GM23248 (cell line): ENCODE measurements at regions not wholly inside any gene's neighbourhood (a gene's known extent, or its start where the extent isn't known, plus 50 kb on each side); places are given as distances from the start of the nearest gene placed in this dataset.
"Not testable (repeated sequence)": the region's sequence is repeated elsewhere in the genome, so short reads cannot be mapped to it uniquely, and the experiment has no call there.

Experiments used
- DNase-seq: peaks from one replicate; pipeline ENCODE4 v3.0.0-alpha.2; 2015
- H2AFZ ChIP-seq: fragments of 200-600 bp; sonication (generic); 2 replicates; pipeline ENCODE4 v1.6.1; 2016; ENCODE audit warnings: antibody characterized with exemption
- H3F3A ChIP-seq: fragments of 200-600 bp; sonication (generic); 2 replicates; pipeline ENCODE4 v1.6.1; 2016; ENCODE audit warnings: mild to moderate bottlenecking, antibody characterized with exemption, mixed run types; ENCODE audit not compliant: insufficient read depth
- H3K27ac ChIP-seq: fragments of 200-600 bp; sonication (generic); 2 replicates; pipeline ENCODE4 v1.5.1; 2016; ENCODE audit warnings: mild to moderate bottlenecking
- H3K27me3 ChIP-seq: fragments of 200-600 bp; sonication (generic); replicated peaks from 2 replicates; pipeline ENCODE4 v1.6.1; 2016; ENCODE audit warnings: mild to moderate bottlenecking; ENCODE audit not compliant: insufficient read depth
- H3K36me3 ChIP-seq: fragments of 200-600 bp; sonication (generic); 2 replicates; pipeline ENCODE4 v1.6.1; 2016; ENCODE audit warnings: low read depth, mild to moderate bottlenecking
- H3K4me1 ChIP-seq: fragments of 200-600 bp; sonication (generic); 2 replicates; pipeline ENCODE4 v1.6.1; 2016; ENCODE audit warnings: mild to moderate bottlenecking; ENCODE audit not compliant: insufficient read depth
- H3K4me2 ChIP-seq: fragments of 200-600 bp; sonication (generic); one replicate; pipeline ENCODE4 v1.6.1; 2016; ENCODE audit warnings: mild to moderate bottlenecking; ENCODE audit not compliant: unreplicated experiment
- H3K4me3 ChIP-seq: fragments of 200-600 bp; sonication (generic); 2 replicates; pipeline ENCODE4 v1.5.1; 2016; ENCODE audit warnings: mild to moderate bottlenecking
- H3K79me2 ChIP-seq: fragments of 200-600 bp; sonication (generic); 2 replicates; pipeline ENCODE4 v1.6.1; 2016; ENCODE audit warnings: mild to moderate bottlenecking; ENCODE audit not compliant: insufficient read depth
- H3K9ac ChIP-seq: fragments of 200-600 bp; sonication (generic); 2 replicates; pipeline ENCODE4 v1.6.1; 2016; ENCODE audit warnings: mild to moderate bottlenecking
- H3K9me2 ChIP-seq: fragments of 200-600 bp; sonication (generic); 2 replicates; pipeline ENCODE4 v1.6.1; 2016; ENCODE audit warnings: mixed run types, mild to moderate bottlenecking, moderate library complexity; ENCODE audit not compliant: insufficient read depth
- H3K9me3 ChIP-seq: fragments of 200-600 bp; sonication (generic); one replicate; pipeline ENCODE4 v1.6.1; 2017; ENCODE audit warnings: low read depth
- H4K20me1 ChIP-seq: fragments of 200-600 bp; sonication (generic); 2 replicates; pipeline ENCODE4 v1.6.0; 2016; ENCODE audit not compliant: insufficient read depth
- EZH2 ChIP-seq: fragments of 200-600 bp; sonication (generic); IDR thresholded peaks from 2 replicates; pipeline ENCODE4 v1.6.1; 2018; ENCODE audit warnings: antibody characterized with exemption, mild to moderate bottlenecking; ENCODE audit not compliant: insufficient read depth, poor library complexity, severe bottlenecking
- EZH2phosphoT487 ChIP-seq: fragments of 200-600 bp; sonication (generic); IDR thresholded peaks from 2 replicates; pipeline ENCODE4 v1.6.1; 2018; ENCODE audit warnings: antibody characterized with exemption, moderate library complexity, mild to moderate bottlenecking, low read depth; ENCODE audit not compliant: insufficient read depth
- WGBS, 2 experiments: methylation state at CpG; one replicate each; pipeline ENCODE4 v1.1.6; 2015 to 2017; ENCODE audit warnings: low lambda C conversion rate in 2 of 2, low coverage in 1 of 2; ENCODE audit errors: missing lambda C conversion rate in 2 of 2; 5-methylcytosine and 5-hydroxymethylcytosine counted together
- in situ Hi-C: fragments of 300-500 bp; cut with MboI; formaldehyde crosslinking; loops from 2 replicates; pipeline ENCODE4 v1.15.0; 2020

DNA sequence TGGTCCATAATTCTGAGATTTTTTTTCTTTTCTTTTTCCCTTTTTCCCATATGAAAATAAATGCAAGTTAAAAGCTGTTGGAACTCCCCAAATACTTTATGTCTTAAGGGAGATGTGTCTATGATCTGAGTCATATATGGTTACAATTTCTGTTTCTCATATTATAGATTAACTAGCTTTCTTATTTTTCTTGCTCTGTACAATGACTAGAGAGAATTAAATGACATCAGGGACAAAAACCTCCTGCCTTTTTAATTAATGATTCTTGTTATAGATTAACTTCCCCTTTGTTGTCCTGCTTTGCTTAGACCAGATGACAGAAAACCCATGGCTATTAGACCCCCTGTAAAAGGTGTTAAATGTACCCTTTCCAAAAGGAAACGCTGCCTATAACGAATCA is 643.9 kb upstream of the NXPH2 start:
- Histone ChIP-seq H4K20me1 (no peaks in the 10 kb centered on the region), H3K27ac (no peak overlapping the region), H3K79me2 (no peaks in the 10 kb centered on the region), H3K27me3 (no peaks in the 10 kb centered on the region), H3K36me3 (no peaks in the 10 kb centered on the region), H3K9me2 (no peaks in the 10 kb centered on the region), H2AFZ (no peak overlapping the region), H3K4me2 (no peak overlapping the region), H3K9me3 (no peaks in the 10 kb centered on the region), H3K4me1 (no peaks in the 10 kb centered on the region), H3F3A (no peaks in the 10 kb centered on the region), H3K4me3 (no peak overlapping the region), H3K9ac (no peak overlapping the region)
- DNase-seq = no peak
- 0 to 6% methylated on average over 2 of the region's 2 CpGs for whole genome bisulfite sequencing, 2 experiments
- in situ Hi-C loops = no loop called here
- TF ChIP-seq EZH2phosphoT487 (no peak), EZH2 (no peak)

DNA sequence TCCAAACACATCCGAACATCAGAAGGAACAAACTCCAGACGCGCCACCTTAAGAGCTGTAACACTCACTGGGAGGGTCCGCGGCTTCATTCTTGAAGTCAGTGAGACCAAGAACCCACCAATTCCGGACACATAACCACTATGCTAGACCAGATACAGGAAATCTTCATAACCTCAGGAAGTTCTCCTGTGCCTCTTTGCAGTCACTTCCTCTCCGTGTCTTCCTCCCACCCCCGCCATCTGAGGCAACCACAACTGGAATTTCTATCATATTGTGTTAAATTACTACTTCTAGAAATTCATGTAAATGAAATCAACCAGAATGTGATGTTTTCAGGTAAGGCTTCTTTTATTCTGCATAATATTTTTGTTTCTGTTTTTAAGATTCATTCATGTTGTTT is 631.0 kb upstream of the NXPH2 start:
- H3K27ac ChIP-seq = no peak overlapping the region
- no peak for DNase-seq
- H3K4me3 ChIP-seq = no peak overlapping the region
- H4K20me1 ChIP-seq = no peaks in the 10 kb centered on the region
- H3K79me2 ChIP-seq = no peaks in the 10 kb centered on the region
- H3K27me3 ChIP-seq = no peaks in the 10 kb centered on the region
- no peak overlapping the region for H3K4me2 ChIP-seq
- no peaks in the 10 kb centered on the region for H3K36me3 ChIP-seq
- H3F3A ChIP-seq = no peaks in the 10 kb centered on the region
- in situ Hi-C loops = no loop called here
- no peaks in the 10 kb centered on the region for H3K9me2 ChIP-seq
- no peaks in the 10 kb centered on the region for H3K9me3 ChIP-seq
- no peak overlapping the region for H2AFZ ChIP-seq
- H3K4me1 ChIP-seq = no peaks in the 10 kb centered on the region
- 71 to 79% methylated on average over 8 of the region's 8 CpGs for WGBS, 2 experiments
- no peak overlapping the region for H3K9ac ChIP-seq
- TF ChIP-seq EZH2phosphoT487 (no peak), EZH2 (no peak)

DNA sequence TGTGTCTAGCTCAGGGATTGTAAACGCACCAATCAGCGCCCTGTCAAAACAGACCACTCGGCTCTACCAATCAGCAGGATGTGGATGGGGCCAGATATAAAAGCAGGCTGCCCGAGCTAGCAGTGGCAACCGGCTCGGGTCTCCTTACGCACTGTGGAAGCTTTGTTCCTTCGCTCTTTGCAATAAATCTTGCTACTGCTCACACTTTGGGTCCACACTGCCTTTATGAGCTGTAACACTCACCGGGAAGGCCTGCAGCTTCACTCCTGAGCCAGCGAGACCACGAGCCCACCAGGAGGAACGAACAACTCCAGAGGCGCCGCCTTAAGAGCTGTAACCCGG is 630.6 kb upstream of the NXPH2 start:
- H3K9me3 ChIP-seq, H3K4me1 ChIP-seq, H3K27ac ChIP-seq, H3K4me3 ChIP-seq, H3K9me2 ChIP-seq, H3F3A ChIP-seq, in situ Hi-C loops, H3K4me2 ChIP-seq, DNase-seq, H3K36me3 ChIP-seq, H3K79me2 ChIP-seq, H3K9ac ChIP-seq, H2AFZ ChIP-seq, H4K20me1 ChIP-seq, H3K27me3 ChIP-seq: not testable (repeated sequence)
- 76 to 78% methylated on average over 13 to 15 of the region's 15 CpGs for WGBS, 2 experiments

DNA sequence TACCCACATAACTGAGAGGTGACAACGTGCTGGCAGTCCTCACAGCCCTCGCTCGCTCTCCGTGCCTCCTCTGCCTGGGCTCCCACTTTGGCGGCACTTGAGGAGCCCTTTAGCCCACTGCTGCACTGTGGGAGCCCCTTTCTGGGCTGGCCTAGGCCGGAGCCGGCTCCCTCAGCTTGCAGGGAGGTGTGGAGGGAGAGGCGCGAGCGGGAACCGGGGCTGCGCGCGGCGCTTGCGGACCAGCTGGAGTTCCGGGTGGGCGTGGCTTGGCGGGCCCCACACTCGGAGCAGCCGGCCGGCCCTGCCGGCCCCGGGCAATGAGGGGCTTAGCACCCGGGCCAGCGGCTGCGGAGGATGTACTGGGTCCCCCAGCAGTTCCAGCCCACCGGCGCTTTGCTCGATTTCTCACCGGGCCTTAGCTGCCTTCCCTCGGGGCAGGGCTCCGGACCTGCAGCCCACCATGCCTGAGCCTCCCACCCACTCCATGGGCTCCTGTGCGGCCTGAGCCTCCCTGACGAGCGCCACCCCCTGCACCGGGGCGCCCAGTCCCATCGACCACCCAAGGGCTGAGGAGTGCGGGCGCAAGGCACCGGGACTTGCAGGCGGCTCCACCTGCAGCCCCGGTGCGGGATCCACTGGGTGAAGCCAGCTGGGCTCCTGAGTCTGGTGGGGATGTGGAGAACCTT is 630.1 kb upstream of the NXPH2 start:
- H2AFZ ChIP-seq, in situ Hi-C loops, DNase-seq, H3K36me3 ChIP-seq, H3K4me3 ChIP-seq, H3K4me2 ChIP-seq, H3K27ac ChIP-seq, H3K9ac ChIP-seq, H3K4me1 ChIP-seq, H3K27me3 ChIP-seq, H3F3A ChIP-seq, H3K79me2 ChIP-seq, H4K20me1 ChIP-seq, H3K9me2 ChIP-seq, H3K9me3 ChIP-seq: not testable (repeated sequence)
- WGBS, 2 experiments = 74 to 83% methylated on average over 16 to 32 of the region's 45 CpGs

DNA sequence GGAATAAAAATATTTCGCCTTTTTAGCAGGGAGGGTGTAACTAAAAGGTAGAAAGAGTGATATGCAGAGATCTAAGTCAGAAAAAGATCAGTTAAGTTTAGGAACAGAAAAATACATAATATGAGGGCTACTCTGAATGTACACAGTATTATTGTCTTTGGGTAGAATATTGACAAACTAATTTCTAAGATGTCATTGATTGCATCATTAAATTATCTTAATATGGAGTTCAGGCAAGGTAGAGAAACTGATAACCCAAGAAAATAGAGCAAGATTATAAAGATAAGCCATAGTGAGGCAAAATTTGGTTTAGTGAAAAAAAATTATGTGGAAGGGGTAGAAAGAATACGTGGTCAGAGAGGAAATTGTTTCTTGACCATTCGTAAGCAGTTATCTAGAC is 629.0 kb upstream of the NXPH2 start:
- Histone ChIP-seq H3K79me2 (no peaks in the 10 kb centered on the region), H3K4me2 (no peak overlapping the region), H3K4me3 (no peak overlapping the region), H3K9me3 (no peaks in the 10 kb centered on the region), H3F3A (no peaks in the 10 kb centered on the region), H3K27ac (no peak overlapping the region), H3K4me1 (no peaks in the 10 kb centered on the region), H3K36me3 (no peaks in the 10 kb centered on the region), H3K9me2 (no peaks in the 10 kb centered on the region), H3K27me3 (no peaks in the 10 kb centered on the region), H2AFZ (no peak overlapping the region), H4K20me1 (no peaks in the 10 kb centered on the region), H3K9ac (no peak overlapping the region)
- in situ Hi-C loops = no loop called here
- 28 to 35% methylated on average over 3 of the region's 3 CpGs for WGBS, 2 experiments
- no peak for DNase-seq
- TF ChIP-seq EZH2phosphoT487 = no peak
- TF ChIP-seq EZH2 = no peak
